HCT116 (cell line): ENCODE measurements at regions not wholly inside any gene's neighbourhood (a gene's known extent, or its start where the extent isn't known, plus 50 kb on each side); places are given as distances from the start of the nearest gene placed in this dataset.

ENCODE experiments used
- ATAC-seq: fragments of 200-7000 bp; cut with Tn5 transposase; 2 replicates; pipeline ENCODE4 v1.9.1; 2020; ENCODE audit warnings: mild to moderate bottlenecking, moderate library complexity
- BruUV-seq: library from RNA; stranded (reverse); fragments of 400-500 nt; replicated peaks from 2 replicates; lab custom pipeline; 2021; lab: Mats Ljungman, UMichigan
- CTCF ChIA-PET: fragments of 300-600 bp; sonication (Branson Sonifier 250); formaldehyde crosslinking; loops from one replicate; lab custom pipeline; 2021; ENCODE audit warnings: antibody characterized with exemption; lab: Charles Lee
- POLR2A ChIA-PET: fragments of 300-600, 350-600 bp; sonication (Branson Sonifier 250); formaldehyde crosslinking; loops from one replicate; lab custom pipeline; 2021; ENCODE audit warnings: antibody characterized with exemption; lab: Charles Lee
- RAD21 ChIA-PET, 2 experiments: fragments of 300-600 bp; sonication (Branson Sonifier 250); formaldehyde crosslinking; loops; one replicate each; lab custom pipeline; 2023; ENCODE audit warnings: low total read pairs in 2 of 2; ENCODE audit not compliant: uncharacterized antibody in 2 of 2, unreplicated experiment in 2 of 2, low non-redundant PET in 1 of 2; lab: Charles Lee
- DNase-seq: peaks from one replicate; pipeline ENCODE4 v3.0.0-alpha.2; 2010; ENCODE audit warnings: low read depth, low spot score
- H2AFZ ChIP-seq: fragments of 200-600 bp; shearing (Covaris generic), sonication (generic); 2 replicates; pipeline ENCODE4 v1.6.1; 2017; ENCODE audit warnings: low read depth, mixed run types, mixed read lengths, antibody characterized with exemption, low read length; ENCODE audit not compliant: poor library complexity, severe bottlenecking
- H3K27ac ChIP-seq: 2 replicates; pipeline ENCODE4 v1.5.1; 2012; ENCODE audit warnings: low read depth, low read length
- H3K27me3 ChIP-seq: fragments of 200-600 bp; sonication (generic); 2 replicates; pipeline ENCODE4 v1.6.1; 2016; ENCODE audit warnings: mixed run types, low read length, mixed read lengths; ENCODE audit not compliant: insufficient read depth
- H3K36me3 ChIP-seq, 2 experiments: fragments of 200-500 bp in 1 of 2; fragments of 200-600 bp in 1 of 2; sonication (Bioruptor generic) in 1 of 2; sonication (generic) in 1 of 2; 2 replicates each; pipeline versions ENCODE4 v1.5.1 to v1.6.1; 2014 to 2016; ENCODE audit warnings: low read length in 2 of 2, inconsistent platforms in 1 of 2, mixed read lengths in 1 of 2, mixed run types in 1 of 2; ENCODE audit not compliant: insufficient read depth in 2 of 2, control insufficient read depth in 1 of 2
- H3K4me1 ChIP-seq, 2 experiments: fragments of 200-600 bp in 1 of 2; sonication (generic) in 1 of 2; 2 replicates each; pipeline versions ENCODE4 v1.5.1 to v1.6.1; 2012 to 2017; ENCODE audit warnings: low read length in 2 of 2, inconsistent platforms in 1 of 2, mild to moderate bottlenecking in 1 of 2, mixed read lengths in 1 of 2, mixed run types in 1 of 2, moderate library complexity in 1 of 2; ENCODE audit not compliant: insufficient read depth in 2 of 2, control insufficient read depth in 1 of 2
- H3K4me2 ChIP-seq: fragments of 200-600 bp; sonication (generic); 2 replicates; pipeline ENCODE4 v1.6.1; 2017; ENCODE audit warnings: mixed run types, low read length, mixed read lengths
- H3K4me3 ChIP-seq, 2 experiments: fragments of 200-600 bp in 1 of 2; sonication (generic) in 1 of 2; replicated peaks in 1 of 2; 2 replicates each; pipeline ENCODE4 v1.5.1; 2011 to 2016; ENCODE audit warnings: low read length in 2 of 2, control low read depth in 1 of 2, low read depth in 1 of 2, mild to moderate bottlenecking in 1 of 2, mixed read lengths in 1 of 2, mixed run types in 1 of 2
- H3K79me2 ChIP-seq: fragments of 200-600 bp; sonication (generic); 2 replicates; pipeline ENCODE4 v1.6.1; 2017; ENCODE audit warnings: mild to moderate bottlenecking, mixed run types, low read length, moderate library complexity, mixed read lengths; ENCODE audit not compliant: insufficient read depth
- H3K9ac ChIP-seq: fragments of 200-600 bp; sonication (generic); 2 replicates; pipeline ENCODE4 v1.6.1; 2016; ENCODE audit warnings: low read length, mixed read lengths
- H3K9me2 ChIP-seq: fragments of 200-600 bp; sonication (generic), shearing (Covaris generic); 2 replicates; pipeline ENCODE4 v1.6.1; 2017; ENCODE audit warnings: mixed run types, mild to moderate bottlenecking, moderate library complexity; ENCODE audit not compliant: insufficient read depth
- H3K9me3 ChIP-seq, 2 experiments: fragments of 200-500 bp in 1 of 2; fragments of 200-600 bp in 1 of 2; sonication (Bioruptor generic) in 1 of 2; sonication (generic) in 1 of 2; 2 replicates each; pipeline ENCODE4 v1.6.1; 2014 to 2017; ENCODE audit warnings: low read length in 2 of 2, mixed read lengths in 2 of 2, inconsistent platforms in 1 of 2, low read depth in 1 of 2, mild to moderate bottlenecking in 1 of 2, mixed run types in 1 of 2, moderate library complexity in 1 of 2; ENCODE audit not compliant: control insufficient read depth in 1 of 2, insufficient read depth in 1 of 2
- H4K20me1 ChIP-seq: fragments of 200-600 bp; sonication (generic), shearing (Covaris generic); 2 replicates; pipeline ENCODE4 v1.6.1; 2017; ENCODE audit warnings: mixed run types, mild to moderate bottlenecking, moderate library complexity; ENCODE audit not compliant: insufficient read depth
- CBX3 ChIP-seq: IDR thresholded peaks from 2 replicates; pipeline ENCODE4 v1.6.1; 2012; ENCODE audit warnings: low read depth
- CTCF ChIP-seq, 3 experiments: fragments of 200-600 bp in 1 of 3; sonication (generic) in 1 of 3; IDR thresholded peaks in 2 of 3; conservative IDR thresholded peaks in 1 of 3; 2 replicates each; pipeline ENCODE4 v1.5.1; 2012 to 2017; ENCODE audit warnings: low read depth in 2 of 3, low read length in 2 of 3, antibody characterized with exemption in 1 of 3, borderline replicate concordance in 1 of 3, control low read depth in 1 of 3, mild to moderate bottlenecking in 1 of 3, mixed read lengths in 1 of 3, mixed run types in 1 of 3, moderate library complexity in 1 of 3; ENCODE audit not compliant: insufficient read depth in 1 of 3
- EGR1 ChIP-seq: IDR thresholded peaks from 2 replicates; pipeline ENCODE4 v1.6.1; 2012; ENCODE audit warnings: low read depth
- ELF1 ChIP-seq: IDR thresholded peaks from 2 replicates; pipeline ENCODE4 v1.6.1; 2012; ENCODE audit warnings: low read depth, borderline replicate concordance
- EZH2 ChIP-seq: fragments of 200-600 bp; sonication (generic); IDR thresholded peaks from 2 replicates; pipeline ENCODE4 v1.6.1; 2017; ENCODE audit warnings: antibody characterized with exemption, mixed run types
- EZH2phosphoT487 ChIP-seq: fragments of 200-600 bp; IDR thresholded peaks from 2 replicates; pipeline ENCODE4 v1.6.1; 2018; ENCODE audit warnings: antibody characterized with exemption, borderline replicate concordance
- POLR2A ChIP-seq: IDR thresholded peaks from 2 replicates; pipeline ENCODE4 v1.7.0; 2011; ENCODE audit warnings: borderline replicate concordance; ENCODE audit not compliant: insufficient read depth, insufficient read length; ENCODE audit errors: extremely low read depth
- POLR2AphosphoS5 ChIP-seq: IDR thresholded peaks from 2 replicates; pipeline ENCODE4 v1.6.1; 2011; ENCODE audit warnings: mild to moderate bottlenecking, low read depth, low read length, moderate library complexity
- RAD21 ChIP-seq: IDR thresholded peaks from 2 replicates; pipeline ENCODE4 v1.6.1; 2012; ENCODE audit warnings: low read depth, mild to moderate bottlenecking
- REST ChIP-seq: IDR thresholded peaks from 2 replicates; pipeline ENCODE4 v1.6.1; 2012; ENCODE audit warnings: low read depth
- SP1 ChIP-seq: IDR thresholded peaks from 2 replicates; pipeline ENCODE4 v1.6.1; 2012; ENCODE audit warnings: low read depth
- SRF ChIP-seq: IDR thresholded peaks from 2 replicates; pipeline ENCODE4 v1.6.1; 2012; ENCODE audit warnings: low read depth
- ZBTB33 ChIP-seq: IDR thresholded peaks from 2 replicates; pipeline ENCODE4 v1.6.1; 2011; ENCODE audit warnings: mild to moderate bottlenecking, low read length, moderate library complexity; ENCODE audit not compliant: insufficient replicate concordance; ENCODE audit errors: extremely low read depth
- ZFX ChIP-seq: fragments of 450-650 bp; IDR thresholded peaks from 2 replicates; pipeline ENCODE4 v1.6.1; 2017
- ZNF274 ChIP-seq: fragments of 200-500 bp; sonication (Bioruptor generic); IDR thresholded peaks from 2 replicates; pipeline ENCODE4 v1.6.1; 2014; ENCODE audit warnings: mild to moderate bottlenecking, low read depth, low read length, inconsistent platforms
- intact Hi-C: fragments of 100-400 bp; cut with micrococcal nuclease; formaldehyde crosslinking; loops from 2 replicates; pipeline ENCODE4 v1.10.0; 2022
- TF ChIP-seq, protein P1 (sequence below): IDR thresholded peaks from 2 replicates; pipeline ENCODE4 v1.6.1; 2012

GRCh38 chr3:106367496-106367895 lies 498.7 kb upstream of the CBLB start:
- no peaks in the 10 kb centered on the region for H3K79me2 ChIP-seq
- no peak overlapping the region for H3K9ac ChIP-seq
- H3K9me3 ChIP-seq, result no peaks in the 10 kb centered on the region
- H3K4me1 ChIP-seq, result no peaks in the 10 kb centered on the region
- no TSS peak for BruUV-seq
- H3K9me2 ChIP-seq, result no peaks in the 10 kb centered on the region
- no peak overlapping the region for H2AFZ ChIP-seq
- POLR2A ChIA-PET, result no interaction called here
- H3K4me3 ChIP-seq, result no peak overlapping the region
- DNase-seq (no peak), ATAC-seq (no peak)
- intact Hi-C loops, result no loop called here
- H4K20me1 ChIP-seq, result no peaks in the 10 kb centered on the region
- no peak overlapping the region for H3K27ac ChIP-seq
- H3K4me2 ChIP-seq, result no peak overlapping the region
- RAD21 ChIA-PET, result no interaction called here
- H3K27me3 ChIP-seq, result no peaks in the 10 kb centered on the region
- TF ChIP-seq SP1 (no peak), ZNF274 (no peak), REST (no peak), ZBTB33 (no peak), RAD21 (no peak), ZFX (no peak), EZH2 (no peak), EZH2phosphoT487 (no peak), CBX3 (no peak), POLR2AphosphoS5 (no peak), POLR2A (no peak), ELF1 (no peak), SRF (no peak), CTCF (IDR thresholded peaks at IDR 0.05 in 2 of 3, conservative IDR thresholded peaks at IDR 0.05 in 1 of 3; ENCODE audit: borderline replicate concordance in 1 of 3, insufficient read depth in 1 of 3, low read depth in 2 of 3, low read length in 2 of 3) (no peak), EGR1 (no peak)
- TF ChIP-seq, protein P1, sequence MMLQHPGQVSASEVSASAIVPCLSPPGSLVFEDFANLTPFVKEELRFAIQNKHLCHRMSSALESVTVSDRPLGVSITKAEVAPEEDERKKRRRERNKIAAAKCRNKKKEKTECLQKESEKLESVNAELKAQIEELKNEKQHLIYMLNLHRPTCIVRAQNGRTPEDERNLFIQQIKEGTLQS, result no peak
- TF ChIP-seq, all 23 proteins: peak for 0
- H3K36me3 ChIP-seq, result no peaks in the 10 kb centered on the region
- CTCF ChIA-PET, result no interaction called here
